ENCODE measurements at regions not wholly inside any gene's neighbourhood (a gene's known extent, or its start where the extent isn't known, plus 50 kb on each side); places are given as distances from the start of the nearest gene placed in this dataset.

DNA sequence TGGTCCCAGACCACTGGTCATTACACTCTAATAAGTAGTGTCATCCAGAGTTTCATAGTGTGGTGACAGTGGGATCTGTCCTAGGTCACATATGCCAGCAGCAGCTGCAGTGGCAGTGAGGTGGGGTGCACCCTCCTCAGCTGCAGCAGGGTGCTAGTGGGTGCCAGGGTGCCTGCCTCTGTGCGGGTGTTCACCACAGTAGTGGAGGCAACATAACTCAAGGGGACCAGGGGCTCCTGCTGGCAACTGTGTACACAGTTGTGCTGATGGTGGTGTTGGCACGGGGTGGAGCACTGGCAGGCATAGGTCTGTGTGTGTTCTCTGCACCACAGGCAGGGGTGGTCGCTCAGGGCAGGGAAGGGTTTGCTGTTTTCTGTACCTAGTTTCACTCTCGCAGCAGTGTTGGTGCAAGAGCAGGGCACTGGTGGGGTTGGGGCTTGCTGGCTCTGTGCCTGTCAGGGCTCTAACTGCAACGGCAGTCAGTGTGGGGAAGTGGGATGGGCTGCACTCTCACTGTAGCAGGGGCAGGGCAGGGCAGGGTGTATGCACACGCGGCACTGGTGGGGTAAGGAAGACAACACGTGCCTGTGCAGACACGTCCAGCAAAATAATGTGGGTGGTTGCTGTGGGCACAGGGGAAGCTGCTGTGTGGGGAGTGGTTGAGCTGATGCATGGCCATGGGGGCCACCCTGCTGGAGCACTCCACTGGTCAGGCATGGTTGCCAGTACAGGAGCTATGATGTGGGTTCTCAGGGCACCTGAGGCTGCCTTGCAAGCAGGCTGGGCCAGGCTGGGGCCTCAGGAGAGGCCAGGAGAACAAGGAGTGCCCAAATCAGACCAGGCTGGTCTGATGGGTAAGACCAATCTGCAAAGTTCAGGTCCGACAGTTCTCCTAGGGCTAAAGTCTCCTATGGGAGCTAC, 226.6 kb downstream of the MEIS1 start:
- no peak for DNase-seq
- Histone ChIP-seq H3K36me3 (ENCODE audit: insufficient read depth, low read length) (no peaks in the 10 kb centered on the region), H2AFZ (ENCODE audit: low read length) (no peak overlapping the region), H3K27me3 (ENCODE audit: low read length) (no peaks in the 10 kb centered on the region), H3K9ac (ENCODE audit: low read length) (no peak overlapping the region), H3K9me2 (replicated peaks; ENCODE audit: insufficient read depth, low read length) (no peaks in the 10 kb centered on the region), H3K27ac (ENCODE audit: low read length) (no peak overlapping the region), H3K4me1 (ENCODE audit: low read length) (peaks cover 14% of the 10 kb centered on the region), H3K9me3 (ENCODE audit: low read length) (no peaks in the 10 kb centered on the region), H3K79me2 (ENCODE audit: low read length) (no peaks in the 10 kb centered on the region), H3K4me3 (ENCODE audit: low read length) (no peak overlapping the region), H3K4me2 (ENCODE audit: low read depth, low read length, poor library complexity, severe bottlenecking) (no peak overlapping the region), H4K20me1 (ENCODE audit: insufficient read depth, low read depth, low read length) (no peaks in the 10 kb centered on the region)

GRCh38 chr2:66665124-66665984, 230.4 kb downstream of the MEIS1 start:
- Histone ChIP-seq H3K27ac (ENCODE audit: low read length) (no peak overlapping the region), H3K4me1 (ENCODE audit: low read length) (peaks cover 14% of the 10 kb centered on the region), H3K4me2 (ENCODE audit: low read depth, low read length, poor library complexity, severe bottlenecking) (peak overlapping the region; percentile 17), H3K9ac (ENCODE audit: low read length) (no peak overlapping the region; the same call in 1 of the 2 replicates), H3K36me3 (ENCODE audit: insufficient read depth, low read length) (no peaks in the 10 kb centered on the region), H2AFZ (ENCODE audit: low read length) (no peak overlapping the region), H3K79me2 (ENCODE audit: low read length) (no peaks in the 10 kb centered on the region), H4K20me1 (ENCODE audit: insufficient read depth, low read depth, low read length) (no peaks in the 10 kb centered on the region), H3K9me3 (ENCODE audit: low read length) (no peaks in the 10 kb centered on the region), H3K9me2 (replicated peaks; ENCODE audit: insufficient read depth, low read length) (no peaks in the 10 kb centered on the region), H3K4me3 (ENCODE audit: low read length) (no peak overlapping the region), H3K27me3 (ENCODE audit: low read length) (no peaks in the 10 kb centered on the region)
- DNase-seq = peak; percentile 61

- no peaks in the 10 kb centered on the region for H4K20me1 ChIP-seq (ENCODE audit: insufficient read depth, low read depth, low read length)
- H3K4me3 ChIP-seq (ENCODE audit: low read length) = no peak overlapping the region
- no peak overlapping the region for H3K27ac ChIP-seq (ENCODE audit: low read length)
- no peaks in the 10 kb centered on the region for H3K27me3 ChIP-seq (ENCODE audit: low read length)
- no peaks in the 10 kb centered on the region for H3K36me3 ChIP-seq (ENCODE audit: insufficient read depth, low read length)
- no peak overlapping the region for H3K4me2 ChIP-seq (ENCODE audit: low read depth, low read length, poor library complexity, severe bottlenecking)
- no peaks in the 10 kb centered on the region for H3K9me3 ChIP-seq (ENCODE audit: low read length)
- H3K9me2 ChIP-seq (replicated peaks; ENCODE audit: insufficient read depth, low read length) = no peaks in the 10 kb centered on the region
- DNase-seq = no peak
- no peak overlapping the region for H2AFZ ChIP-seq (ENCODE audit: low read length)
- peaks cover 20% of the 10 kb centered on the region for H3K4me1 ChIP-seq (ENCODE audit: low read length)
- no peak overlapping the region for H3K9ac ChIP-seq (ENCODE audit: low read length)
- no peaks in the 10 kb centered on the region for H3K79me2 ChIP-seq (ENCODE audit: low read length)
Measured at GRCh38 chr2:66667301-66667700, 232.4 kb downstream of the MEIS1 start.

DNA sequence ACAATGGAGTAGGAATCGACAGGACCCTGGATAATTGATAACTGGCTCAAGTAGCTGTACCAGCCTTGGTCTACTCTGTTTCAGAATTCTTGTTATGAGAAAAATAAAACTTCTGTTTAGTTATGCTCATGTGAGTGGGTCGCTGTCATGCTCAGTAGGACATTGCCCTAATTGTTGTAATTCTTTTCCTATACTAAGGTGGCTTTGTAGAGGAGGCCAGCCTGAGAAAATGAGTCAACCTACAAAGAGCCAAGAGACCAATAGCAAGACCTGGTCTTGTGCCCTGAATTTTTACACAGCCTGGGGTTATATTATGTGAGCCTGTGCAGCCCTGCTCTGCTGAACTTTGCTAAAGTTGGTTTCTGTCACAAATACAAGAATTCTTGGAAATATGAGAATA, 238.4 kb downstream of the MEIS1 start:
- Histone ChIP-seq H3K9me2 (replicated peaks; ENCODE audit: insufficient read depth, low read length) (no peaks in the 10 kb centered on the region), H3K79me2 (ENCODE audit: low read length) (no peaks in the 10 kb centered on the region), H3K36me3 (ENCODE audit: insufficient read depth, low read length) (no peaks in the 10 kb centered on the region), H3K4me3 (ENCODE audit: low read length) (no peak overlapping the region), H3K4me2 (ENCODE audit: low read depth, low read length, poor library complexity, severe bottlenecking) (no peak overlapping the region), H3K9ac (ENCODE audit: low read length) (no peak overlapping the region), H3K4me1 (ENCODE audit: low read length) (peaks cover 12% of the 10 kb centered on the region), H4K20me1 (ENCODE audit: insufficient read depth, low read depth, low read length) (no peaks in the 10 kb centered on the region), H3K9me3 (ENCODE audit: low read length) (no peaks in the 10 kb centered on the region), H2AFZ (ENCODE audit: low read length) (no peak overlapping the region), H3K27ac (ENCODE audit: low read length) (no peak overlapping the region), H3K27me3 (ENCODE audit: low read length) (no peaks in the 10 kb centered on the region)
- no peak for DNase-seq

DNA sequence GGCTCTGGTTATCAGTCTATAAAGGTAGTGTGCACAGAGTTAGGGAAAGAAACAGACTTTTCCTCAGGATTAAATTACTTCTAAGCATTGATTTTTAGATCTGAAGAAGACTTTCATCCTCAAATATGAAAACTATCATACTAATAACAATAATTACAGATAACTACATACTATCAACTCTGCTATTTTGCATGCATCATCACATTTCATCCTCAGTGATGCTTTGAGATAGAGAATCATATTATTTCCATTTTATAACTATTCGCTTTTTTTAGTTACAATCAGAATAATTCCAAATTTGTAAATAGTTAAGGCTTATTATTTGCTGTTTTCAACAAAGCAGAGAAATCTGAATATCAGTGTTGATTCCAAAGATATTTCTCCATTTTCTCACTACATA, 239.2 kb downstream of the MEIS1 start:
- Histone ChIP-seq H3K9me2 (replicated peaks; ENCODE audit: insufficient read depth, low read length) (no peaks in the 10 kb centered on the region), H3K79me2 (ENCODE audit: low read length) (no peaks in the 10 kb centered on the region), H3K4me2 (ENCODE audit: low read depth, low read length, poor library complexity, severe bottlenecking) (no peak overlapping the region), H3K9ac (ENCODE audit: low read length) (no peak overlapping the region), H3K4me1 (ENCODE audit: low read length) (peaks cover 12% of the 10 kb centered on the region), H3K36me3 (ENCODE audit: insufficient read depth, low read length) (no peaks in the 10 kb centered on the region), H3K4me3 (ENCODE audit: low read length) (no peak overlapping the region), H4K20me1 (ENCODE audit: insufficient read depth, low read depth, low read length) (no peaks in the 10 kb centered on the region), H3K27ac (ENCODE audit: low read length) (no peak overlapping the region), H3K27me3 (ENCODE audit: low read length) (no peaks in the 10 kb centered on the region), H3K9me3 (ENCODE audit: low read length) (no peaks in the 10 kb centered on the region), H2AFZ (ENCODE audit: low read length) (no peak overlapping the region)
- DNase-seq = no peak

GRCh38 chr2:66675591-66675990, 240.7 kb downstream of the MEIS1 start:
- Histone ChIP-seq H3K36me3 (ENCODE audit: insufficient read depth, low read length) (no peaks in the 10 kb centered on the region), H3K9me3 (ENCODE audit: low read length) (no peaks in the 10 kb centered on the region), H3K27ac (ENCODE audit: low read length) (no peak overlapping the region)

GRCh38 chr2:66679442-66679841, 244.5 kb downstream of the MEIS1 start:
- no peaks in the 10 kb centered on the region for H3K9me3 ChIP-seq (ENCODE audit: low read length)
- no peak overlapping the region for H3K27ac ChIP-seq (ENCODE audit: low read length)
- no peak overlapping the region for H2AFZ ChIP-seq (ENCODE audit: low read length)
- H3K36me3 ChIP-seq (ENCODE audit: insufficient read depth, low read length) = no peaks in the 10 kb centered on the region
- no peaks in the 10 kb centered on the region for H3K27me3 ChIP-seq (ENCODE audit: low read length)
- DNase-seq = no peak
- no peak overlapping the region for H3K9ac ChIP-seq (ENCODE audit: low read length)
- H3K79me2 ChIP-seq (ENCODE audit: low read length) = no peaks in the 10 kb centered on the region
- no peak overlapping the region for H3K4me3 ChIP-seq (ENCODE audit: low read length)
- no peaks in the 10 kb centered on the region for H4K20me1 ChIP-seq (ENCODE audit: insufficient read depth, low read depth, low read length)
- H3K4me1 ChIP-seq (ENCODE audit: low read length) = peaks cover 5% of the 10 kb centered on the region
- no peak overlapping the region for H3K4me2 ChIP-seq (ENCODE audit: low read depth, low read length, poor library complexity, severe bottlenecking)
- no peaks in the 10 kb centered on the region for H3K9me2 ChIP-seq (replicated peaks; ENCODE audit: insufficient read depth, low read length)

More at GRCh38 chr2:66675591-66675990, 240.7 kb downstream of the MEIS1 start:
- H3K9ac ChIP-seq (ENCODE audit: low read length) = no peak overlapping the region
- H3K4me2 ChIP-seq (ENCODE audit: low read depth, low read length, poor library complexity, severe bottlenecking) = no peak overlapping the region
- DNase-seq = no peak
- no peak overlapping the region for H3K4me3 ChIP-seq (ENCODE audit: low read length)
- H4K20me1 ChIP-seq (ENCODE audit: insufficient read depth, low read depth, low read length) = no peaks in the 10 kb centered on the region
- no peak overlapping the region for H2AFZ ChIP-seq (ENCODE audit: low read length)
- no peaks in the 10 kb centered on the region for H3K27me3 ChIP-seq (ENCODE audit: low read length)
- H3K4me1 ChIP-seq (ENCODE audit: low read length) = peaks cover 12% of the 10 kb centered on the region
- H3K9me2 ChIP-seq (replicated peaks; ENCODE audit: insufficient read depth, low read length) = no peaks in the 10 kb centered on the region
- H3K79me2 ChIP-seq (ENCODE audit: low read length) = no peaks in the 10 kb centered on the region

DNA sequence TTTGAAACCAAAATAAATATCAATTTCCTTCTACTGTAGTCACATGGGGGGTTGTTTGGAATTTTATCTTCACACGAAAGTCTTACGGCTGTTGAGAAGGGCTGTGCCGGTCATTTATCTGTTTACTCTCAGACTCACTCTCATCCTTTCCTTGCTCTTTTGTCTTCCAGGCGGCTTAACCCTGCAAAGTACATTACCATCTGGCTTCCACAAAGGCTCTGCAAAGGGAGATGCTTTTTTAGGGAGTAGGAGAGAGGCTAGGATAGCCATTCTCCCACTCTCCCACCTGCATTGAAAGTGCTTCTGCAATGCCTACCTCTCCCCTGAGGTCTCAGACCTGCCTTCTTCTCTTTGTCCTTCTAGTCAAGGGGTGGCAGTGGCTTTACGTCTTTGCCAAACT, 247.6 kb downstream of the MEIS1 start:
- DNase-seq = no peak
- Histone ChIP-seq H3K79me2 (ENCODE audit: low read length) (no peaks in the 10 kb centered on the region), H2AFZ (ENCODE audit: low read length) (no peak overlapping the region), H3K4me1 (ENCODE audit: low read length) (no peaks in the 10 kb centered on the region), H3K9ac (ENCODE audit: low read length) (no peak overlapping the region), H3K27ac (ENCODE audit: low read length) (no peak overlapping the region), H3K4me3 (ENCODE audit: low read length) (no peak overlapping the region), H4K20me1 (ENCODE audit: insufficient read depth, low read depth, low read length) (no peaks in the 10 kb centered on the region), H3K9me3 (ENCODE audit: low read length) (no peaks in the 10 kb centered on the region), H3K9me2 (replicated peaks; ENCODE audit: insufficient read depth, low read length) (no peaks in the 10 kb centered on the region), H3K36me3 (ENCODE audit: insufficient read depth, low read length) (no peaks in the 10 kb centered on the region), H3K4me2 (ENCODE audit: low read depth, low read length, poor library complexity, severe bottlenecking) (no peak overlapping the region), H3K27me3 (ENCODE audit: low read length) (no peaks in the 10 kb centered on the region)

Measured in Karpas-422 (cell line).